ENCODE measurements at regions not wholly inside any gene's neighbourhood (a gene's known extent, or its start where the extent isn't known, plus 50 kb on each side); places are given as distances from the start of the nearest gene placed in this dataset.

DNA sequence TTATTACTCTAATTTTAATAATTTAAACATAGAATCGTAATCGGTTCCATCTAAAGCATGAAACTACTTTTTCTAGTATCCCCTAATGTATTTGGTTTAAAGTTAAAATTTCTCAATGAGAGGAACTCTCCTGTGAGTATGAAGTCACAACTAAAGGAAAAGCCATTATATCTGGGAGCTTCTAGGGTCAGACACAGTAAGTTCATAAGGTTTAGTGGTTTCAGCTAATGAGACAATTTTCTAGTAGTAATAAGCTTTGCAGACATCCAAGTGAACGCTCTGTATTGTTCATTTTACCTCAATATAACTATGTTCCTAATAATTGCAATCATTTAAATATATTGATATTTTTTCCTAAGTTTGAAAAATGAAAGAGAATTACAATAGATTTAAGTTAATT, 364.4 kb upstream of the CDH9 start:
- TF ChIP-seq ZNF8 (CRISPR knock-in tag; IDR thresholded peaks at IDR 0.05) (no peak), RARB (CRISPR knock-in tag; IDR thresholded peaks at IDR 0.05) (no peak), GLIS3 (CRISPR knock-in tag; IDR thresholded peaks at IDR 0.05) (no peak), ISL1 (CRISPR knock-in tag; IDR thresholded peaks at IDR 0.05) (no peak), TOX (CRISPR knock-in tag; IDR thresholded peaks at IDR 0.05; ENCODE audit: borderline replicate concordance) (no peak), ZFP3 (CRISPR knock-in tag; IDR thresholded peaks at IDR 0.05) (no peak), ZC3H10 (CRISPR knock-in tag; IDR thresholded peaks at IDR 0.05) (no peak), BACH2 (CRISPR knock-in tag; IDR thresholded peaks at IDR 0.05; ENCODE audit: borderline replicate concordance) (no peak), ZFP30 (CRISPR knock-in tag; IDR thresholded peaks at IDR 0.05) (no peak), POU6F1 (CRISPR knock-in tag; IDR thresholded peaks at IDR 0.05; ENCODE audit: borderline replicate concordance, low read depth) (no peak), SNAI2 (CRISPR knock-in tag; IDR thresholded peaks at IDR 0.05) (no peak), ARNTL (CRISPR knock-in tag; IDR thresholded peaks at IDR 0.05; ENCODE audit: borderline replicate concordance, low read depth) (no peak), TCF4 (CRISPR knock-in tag; IDR thresholded peaks at IDR 0.05; ENCODE audit: borderline replicate concordance) (no peak), CSDC2 (CRISPR knock-in tag; IDR thresholded peaks at IDR 0.05) (no peak), CSRNP3 (CRISPR knock-in tag; IDR thresholded peaks at IDR 0.05) (no peak), ZNF70 (CRISPR knock-in tag; IDR thresholded peaks at IDR 0.05) (no peak), OSR1 (CRISPR knock-in tag; IDR thresholded peaks at IDR 0.05) (no peak)
- TF ChIP-seq, protein P1, sequence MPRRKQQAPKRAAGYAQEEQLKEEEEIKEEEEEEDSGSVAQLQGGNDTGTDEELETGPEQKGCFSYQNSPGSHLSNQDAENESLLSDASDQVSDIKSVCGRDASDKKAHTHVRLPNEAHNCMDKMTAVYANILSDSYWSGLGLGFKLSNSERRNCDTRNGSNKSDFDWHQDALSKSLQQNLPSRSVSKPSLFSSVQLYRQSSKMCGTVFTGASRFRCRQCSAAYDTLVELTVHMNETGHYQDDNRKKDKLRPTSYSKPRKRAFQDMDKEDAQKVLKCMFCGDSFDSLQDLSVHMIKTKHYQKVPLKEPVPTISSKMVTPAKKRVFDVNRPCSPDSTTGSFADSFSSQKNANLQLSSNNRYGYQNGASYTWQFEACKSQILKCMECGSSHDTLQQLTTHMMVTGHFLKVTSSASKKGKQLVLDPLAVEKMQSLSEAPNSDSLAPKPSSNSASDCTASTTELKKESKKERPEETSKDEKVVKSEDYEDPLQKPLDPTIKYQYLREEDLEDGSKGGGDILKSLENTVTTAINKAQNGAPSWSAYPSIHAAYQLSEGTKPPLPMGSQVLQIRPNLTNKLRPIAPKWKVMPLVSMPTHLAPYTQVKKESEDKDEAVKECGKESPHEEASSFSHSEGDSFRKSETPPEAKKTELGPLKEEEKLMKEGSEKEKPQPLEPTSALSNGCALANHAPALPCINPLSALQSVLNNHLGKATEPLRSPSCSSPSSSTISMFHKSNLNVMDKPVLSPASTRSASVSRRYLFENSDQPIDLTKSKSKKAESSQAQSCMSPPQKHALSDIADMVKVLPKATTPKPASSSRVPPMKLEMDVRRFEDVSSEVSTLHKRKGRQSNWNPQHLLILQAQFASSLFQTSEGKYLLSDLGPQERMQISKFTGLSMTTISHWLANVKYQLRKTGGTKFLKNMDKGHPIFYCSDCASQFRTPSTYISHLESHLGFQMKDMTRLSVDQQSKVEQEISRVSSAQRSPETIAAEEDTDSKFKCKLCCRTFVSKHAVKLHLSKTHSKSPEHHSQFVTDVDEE (CRISPR knock-in tag; IDR thresholded peaks at IDR 0.05) = no peak
- TF ChIP-seq, protein P2, sequence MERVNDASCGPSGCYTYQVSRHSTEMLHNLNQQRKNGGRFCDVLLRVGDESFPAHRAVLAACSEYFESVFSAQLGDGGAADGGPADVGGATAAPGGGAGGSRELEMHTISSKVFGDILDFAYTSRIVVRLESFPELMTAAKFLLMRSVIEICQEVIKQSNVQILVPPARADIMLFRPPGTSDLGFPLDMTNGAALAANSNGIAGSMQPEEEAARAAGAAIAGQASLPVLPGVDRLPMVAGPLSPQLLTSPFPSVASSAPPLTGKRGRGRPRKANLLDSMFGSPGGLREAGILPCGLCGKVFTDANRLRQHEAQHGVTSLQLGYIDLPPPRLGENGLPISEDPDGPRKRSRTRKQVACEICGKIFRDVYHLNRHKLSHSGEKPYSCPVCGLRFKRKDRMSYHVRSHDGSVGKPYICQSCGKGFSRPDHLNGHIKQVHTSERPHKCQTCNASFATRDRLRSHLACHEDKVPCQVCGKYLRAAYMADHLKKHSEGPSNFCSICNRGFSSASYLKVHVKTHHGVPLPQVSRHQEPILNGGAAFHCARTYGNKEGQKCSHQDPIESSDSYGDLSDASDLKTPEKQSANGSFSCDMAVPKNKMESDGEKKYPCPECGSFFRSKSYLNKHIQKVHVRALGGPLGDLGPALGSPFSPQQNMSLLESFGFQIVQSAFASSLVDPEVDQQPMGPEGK (CRISPR knock-in tag; IDR thresholded peaks at IDR 0.05; ENCODE audit: borderline replicate concordance) = no peak
- peak; percentile 60 for ATAC-seq

GRCh38 chr5:27396998-27397397, 358.6 kb upstream of the CDH9 start:
- TF ChIP-seq ZNF8 (CRISPR knock-in tag; IDR thresholded peaks at IDR 0.05) (no peak), RARB (CRISPR knock-in tag; IDR thresholded peaks at IDR 0.05) (no peak), SNAI2 (CRISPR knock-in tag; IDR thresholded peaks at IDR 0.05) (no peak), OSR1 (CRISPR knock-in tag; IDR thresholded peaks at IDR 0.05) (no peak), ZNF565 (CRISPR knock-in tag; conservative IDR thresholded peaks at IDR 0.05; ENCODE audit: low read depth) (no peak), ZFP30 (CRISPR knock-in tag; IDR thresholded peaks at IDR 0.05) (no peak)
- TF ChIP-seq, protein P1 (CRISPR knock-in tag; IDR thresholded peaks at IDR 0.05) = no peak
- no peak for ATAC-seq

- no peak for ATAC-seq
- TF ChIP-seq CSRNP3 (CRISPR knock-in tag; IDR thresholded peaks at IDR 0.05) (no peak), ZFP3 (CRISPR knock-in tag; IDR thresholded peaks at IDR 0.05) (no peak), ZNF70 (CRISPR knock-in tag; IDR thresholded peaks at IDR 0.05) (no peak), BACH2 (CRISPR knock-in tag; IDR thresholded peaks at IDR 0.05; ENCODE audit: borderline replicate concordance) (no peak)
- TF ChIP-seq, protein P2 (CRISPR knock-in tag; IDR thresholded peaks at IDR 0.05; ENCODE audit: borderline replicate concordance) = no peak
- TF ChIP-seq, protein P1 (CRISPR knock-in tag; IDR thresholded peaks at IDR 0.05) = no peak
Measured at GRCh38 chr5:27392716-27393115, 354.3 kb upstream of the CDH9 start.

All from SK-N-SH treated with all-trans-retinoic acid at 6 μM for 48 hours (cell line).